ENCODE measurements at regions not wholly inside any gene's neighbourhood (a gene's known extent, or its start where the extent isn't known, plus 50 kb on each side); places are given as distances from the start of the nearest gene placed in this dataset.

DNA sequence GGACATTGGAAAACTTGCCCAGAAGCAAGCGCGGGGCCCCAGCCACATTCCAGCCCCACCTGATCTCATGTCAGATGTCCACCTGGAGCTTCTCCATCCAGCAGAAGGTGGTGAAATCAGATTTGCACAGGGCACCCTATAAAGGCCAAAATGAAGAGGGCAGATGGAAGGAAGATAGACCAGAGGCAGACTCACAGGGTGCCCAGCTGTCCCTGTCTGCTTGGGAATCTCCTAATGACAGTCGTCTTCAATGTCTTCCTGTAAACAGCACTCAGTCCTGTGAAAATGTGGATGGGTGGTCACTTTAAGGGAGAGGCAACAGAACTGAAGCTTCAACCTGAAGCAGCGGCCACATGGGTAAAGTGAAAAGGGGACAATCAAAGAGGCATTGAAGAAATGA lies 607.5 kb downstream of the IRX1 start:
- no peak for DNase-seq (ENCODE audit: low read depth)
- no peak overlapping the region for H3K4me3 ChIP-seq (ENCODE audit: low read length)
- TF ChIP-seq, protein P1, sequence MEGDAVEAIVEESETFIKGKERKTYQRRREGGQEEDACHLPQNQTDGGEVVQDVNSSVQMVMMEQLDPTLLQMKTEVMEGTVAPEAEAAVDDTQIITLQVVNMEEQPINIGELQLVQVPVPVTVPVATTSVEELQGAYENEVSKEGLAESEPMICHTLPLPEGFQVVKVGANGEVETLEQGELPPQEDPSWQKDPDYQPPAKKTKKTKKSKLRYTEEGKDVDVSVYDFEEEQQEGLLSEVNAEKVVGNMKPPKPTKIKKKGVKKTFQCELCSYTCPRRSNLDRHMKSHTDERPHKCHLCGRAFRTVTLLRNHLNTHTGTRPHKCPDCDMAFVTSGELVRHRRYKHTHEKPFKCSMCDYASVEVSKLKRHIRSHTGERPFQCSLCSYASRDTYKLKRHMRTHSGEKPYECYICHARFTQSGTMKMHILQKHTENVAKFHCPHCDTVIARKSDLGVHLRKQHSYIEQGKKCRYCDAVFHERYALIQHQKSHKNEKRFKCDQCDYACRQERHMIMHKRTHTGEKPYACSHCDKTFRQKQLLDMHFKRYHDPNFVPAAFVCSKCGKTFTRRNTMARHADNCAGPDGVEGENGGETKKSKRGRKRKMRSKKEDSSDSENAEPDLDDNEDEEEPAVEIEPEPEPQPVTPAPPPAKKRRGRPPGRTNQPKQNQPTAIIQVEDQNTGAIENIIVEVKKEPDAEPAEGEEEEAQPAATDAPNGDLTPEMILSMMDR (conservative IDR thresholded peaks at IDR 0.05; ENCODE audit: low read length) = no peak

DNA sequence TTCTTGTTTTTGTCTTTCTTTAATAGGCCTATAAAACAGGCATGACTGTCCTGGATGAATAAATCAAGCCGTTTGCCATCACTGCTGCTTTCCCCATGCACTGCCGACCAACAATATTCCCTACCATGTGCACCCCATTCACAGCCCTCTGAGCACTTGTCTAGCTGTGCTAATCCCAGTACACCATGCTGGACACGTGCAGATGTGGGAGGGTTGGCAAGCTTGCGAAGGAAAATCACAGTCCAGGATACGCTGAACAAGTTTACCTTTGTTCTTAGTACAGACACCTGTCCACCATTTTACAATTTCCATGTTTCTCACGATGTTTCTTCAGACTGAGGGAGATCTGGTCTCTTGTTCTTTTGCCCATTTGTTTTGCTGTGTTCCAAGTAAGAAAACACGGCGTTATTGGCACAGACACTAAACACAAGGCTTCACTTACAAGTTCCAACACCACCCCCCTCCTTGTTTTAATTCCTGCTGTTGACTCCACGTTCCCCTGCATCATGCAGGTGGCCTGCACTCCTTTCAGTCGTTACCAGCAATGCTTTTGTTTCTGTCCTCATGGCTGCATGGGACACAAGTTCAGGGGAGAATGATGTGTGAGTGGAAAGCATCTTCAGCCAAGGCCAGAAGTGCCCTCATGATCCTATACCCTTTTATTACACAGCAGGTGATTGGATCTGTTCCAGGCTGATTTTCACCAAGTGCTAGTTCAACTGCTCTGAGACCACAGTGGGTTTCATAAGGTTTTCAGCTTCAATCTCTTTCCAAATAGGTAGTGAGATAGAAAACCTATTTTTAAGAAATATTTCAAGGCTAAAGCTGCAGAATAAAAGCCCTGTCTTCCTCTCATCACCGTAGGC lies 608.9 kb downstream of the IRX1 start:
- TF ChIP-seq, protein P1 (conservative IDR thresholded peaks at IDR 0.05; ENCODE audit: low read length) = no peak
- H3K4me3 ChIP-seq (ENCODE audit: low read length) = no peak overlapping the region
- DNase-seq (ENCODE audit: low read depth) = no peak

DNA sequence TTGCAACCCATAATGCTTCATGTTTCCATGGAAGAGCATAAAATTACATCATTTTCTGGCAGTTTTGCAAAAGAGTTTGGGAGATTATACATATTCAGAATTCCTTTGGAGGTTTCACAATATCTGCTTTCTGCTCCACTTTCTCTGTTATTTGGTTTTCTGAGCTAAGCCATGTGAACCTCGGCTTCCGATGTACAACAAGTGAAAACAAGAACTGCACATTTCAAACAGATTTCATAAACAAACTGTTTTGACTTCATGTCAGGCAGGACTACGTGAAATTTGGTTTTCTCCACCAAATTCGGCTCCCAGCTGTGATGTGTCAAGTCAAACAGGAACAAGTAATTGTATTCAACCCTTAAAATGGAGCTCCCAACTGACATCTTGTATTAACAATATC lies 609.8 kb downstream of the IRX1 start:
- TF ChIP-seq, protein P1 (conservative IDR thresholded peaks at IDR 0.05; ENCODE audit: low read length) = no peak
- H3K4me3 ChIP-seq (ENCODE audit: low read length) = no peak overlapping the region
- DNase-seq (ENCODE audit: low read depth) = no peak

DNA sequence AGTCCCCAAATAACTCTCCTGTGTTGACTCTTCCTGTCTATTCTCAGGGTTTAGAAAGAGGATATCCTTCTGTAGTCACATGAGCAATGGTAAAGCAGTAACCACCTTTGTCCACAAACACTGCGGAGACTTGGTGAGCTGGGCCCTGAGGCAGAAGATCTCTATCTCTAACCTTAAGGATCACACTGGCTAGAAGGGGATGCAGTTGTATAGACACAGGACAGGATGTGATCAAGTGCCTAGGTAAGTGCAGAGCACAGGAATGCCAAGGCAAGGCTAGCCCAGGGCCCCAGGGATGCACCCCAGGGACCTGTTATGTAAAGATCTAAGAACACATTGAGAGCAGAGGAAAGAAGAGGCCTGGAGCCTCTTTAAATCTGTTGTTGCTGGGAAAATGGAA lies 610.5 kb downstream of the IRX1 start:
- H3K4me3 ChIP-seq (ENCODE audit: low read length) = no peak overlapping the region
- no peak for DNase-seq (ENCODE audit: low read depth)
- TF ChIP-seq, protein P1 (conservative IDR thresholded peaks at IDR 0.05; ENCODE audit: low read length) = no peak

DNA sequence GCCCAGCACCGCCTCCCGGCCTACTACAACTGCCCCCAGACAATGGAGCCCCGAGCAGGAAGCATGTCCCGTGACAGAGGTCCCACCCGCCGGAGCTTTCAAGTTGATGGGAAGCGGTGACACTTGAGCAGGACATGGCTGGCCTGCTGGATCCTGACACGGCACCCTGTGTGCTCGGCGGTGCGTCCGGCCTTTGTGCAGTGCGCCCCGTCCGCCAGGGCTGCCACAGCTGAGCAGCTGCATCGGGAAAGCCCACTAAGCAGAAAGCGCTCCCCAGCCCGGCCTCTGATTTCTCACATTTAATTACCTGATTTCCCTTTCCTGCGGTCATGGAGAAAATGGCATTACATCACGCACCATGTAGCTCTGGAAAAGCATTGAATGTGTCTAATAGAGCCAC lies 611.9 kb downstream of the IRX1 start:
- TF ChIP-seq, protein P1 (conservative IDR thresholded peaks at IDR 0.05; ENCODE audit: low read length) = no peak
- DNase-seq (ENCODE audit: low read depth) = no peak
- H3K4me3 ChIP-seq (ENCODE audit: low read length) = no peak overlapping the region

DNA sequence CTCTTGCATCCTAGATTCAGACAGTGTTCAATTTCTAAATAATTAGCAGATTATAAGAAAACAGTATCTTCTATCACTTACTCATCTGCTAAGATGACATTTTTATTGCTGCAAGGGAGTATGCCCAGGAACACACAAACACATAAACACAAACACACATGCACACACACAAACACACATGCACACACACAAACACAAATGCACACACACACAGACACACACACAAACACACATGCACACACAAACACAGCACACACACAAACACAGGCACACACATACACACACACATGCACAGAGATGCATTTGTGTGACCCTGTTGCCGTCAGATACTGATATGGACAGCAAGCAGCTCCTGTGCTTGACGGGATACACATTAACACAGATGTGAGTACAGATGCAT lies 612.9 kb downstream of the IRX1 start:
- H3K4me3 ChIP-seq (ENCODE audit: low read length) = no peak overlapping the region
- TF ChIP-seq, protein P1 (conservative IDR thresholded peaks at IDR 0.05; ENCODE audit: low read length) = no peak
- DNase-seq (ENCODE audit: low read depth) = no peak

DNA sequence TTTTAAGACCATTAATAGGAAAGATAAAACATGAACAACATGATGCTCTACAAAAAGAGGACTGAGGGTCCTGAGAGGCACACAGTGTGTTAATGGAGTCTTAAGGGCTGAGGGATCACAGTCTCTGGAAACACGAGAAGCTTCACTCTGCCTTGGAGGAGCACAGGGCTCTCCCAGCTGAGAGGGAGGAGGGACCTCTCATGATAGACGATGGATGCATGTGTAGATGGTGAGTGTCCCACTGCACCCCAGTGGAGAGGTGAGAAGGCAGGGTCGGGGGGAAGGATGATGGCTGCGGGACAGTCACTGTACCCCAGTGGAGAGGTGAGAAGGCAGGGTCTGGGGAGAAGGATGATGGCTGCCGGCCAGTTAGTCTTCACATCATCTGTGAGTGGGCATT lies 613.4 kb downstream of the IRX1 start:
- TF ChIP-seq, protein P1 (conservative IDR thresholded peaks at IDR 0.05; ENCODE audit: low read length) = no peak
- no peak overlapping the region for H3K4me3 ChIP-seq (ENCODE audit: low read length)
- no peak for DNase-seq (ENCODE audit: low read depth)

Data from AG10803 (cell line).